ENCODE measurements at regions not wholly inside any gene's neighbourhood (a gene's known extent, or its start where the extent isn't known, plus 50 kb on each side); places are given as distances from the start of the nearest gene placed in this dataset.
A peak's percentile ranks its signal among the peaks of the same experiment; 100 is the strongest.
"Not testable (repeated sequence)": the region's sequence is repeated elsewhere in the genome, so short reads cannot be mapped to it uniquely, and the experiment has no call there.

DNA sequence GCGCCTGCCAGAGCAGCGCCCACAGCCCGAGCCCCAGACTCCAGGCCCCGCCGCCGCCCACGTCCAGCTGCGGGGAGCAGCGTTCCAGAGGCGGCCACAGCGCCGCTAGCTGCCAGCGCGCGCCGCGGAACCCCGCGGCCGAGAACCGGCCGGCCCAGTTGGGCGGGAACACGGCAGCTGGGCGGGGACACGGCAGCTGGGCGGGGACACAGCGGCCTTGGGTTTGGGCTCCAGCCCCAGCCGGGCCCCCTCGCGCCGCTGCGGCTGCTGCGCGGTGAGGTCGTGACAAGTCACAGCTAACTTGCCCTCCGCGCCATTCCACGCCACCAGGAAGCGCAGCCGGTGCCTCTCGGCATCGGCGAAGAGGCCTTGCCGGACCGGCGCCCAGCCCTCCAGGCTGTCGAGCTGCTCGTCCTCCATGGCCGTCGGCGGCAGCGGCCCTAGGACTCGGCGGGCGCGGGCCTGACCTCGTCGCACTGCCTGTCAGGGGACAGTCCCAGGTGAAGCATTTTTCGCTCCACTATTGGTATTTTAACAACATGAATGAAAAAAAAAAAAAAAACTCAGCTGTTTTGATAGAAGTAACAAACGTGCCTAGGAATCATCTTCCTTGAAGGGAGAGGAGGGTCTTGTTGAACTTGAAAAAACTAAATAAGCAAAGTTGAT, 56.6 kb upstream of the GOLGA8N start:
- H3K4me3 Mint-ChIP-seq: peak overlapping the region; percentile 55
- H3K36me3 Mint-ChIP-seq, H3K27me3 Mint-ChIP-seq, H3K4me1 Mint-ChIP-seq, H3K27ac Mint-ChIP-seq, H3K9me3 Mint-ChIP-seq: not testable (repeated sequence)
- DNase-seq (ENCODE audit: low spot score in 2 of 2) (peak; percentile 57 to 86), ATAC-seq (ENCODE audit: low read depth) (peak; percentile 89)

DNA sequence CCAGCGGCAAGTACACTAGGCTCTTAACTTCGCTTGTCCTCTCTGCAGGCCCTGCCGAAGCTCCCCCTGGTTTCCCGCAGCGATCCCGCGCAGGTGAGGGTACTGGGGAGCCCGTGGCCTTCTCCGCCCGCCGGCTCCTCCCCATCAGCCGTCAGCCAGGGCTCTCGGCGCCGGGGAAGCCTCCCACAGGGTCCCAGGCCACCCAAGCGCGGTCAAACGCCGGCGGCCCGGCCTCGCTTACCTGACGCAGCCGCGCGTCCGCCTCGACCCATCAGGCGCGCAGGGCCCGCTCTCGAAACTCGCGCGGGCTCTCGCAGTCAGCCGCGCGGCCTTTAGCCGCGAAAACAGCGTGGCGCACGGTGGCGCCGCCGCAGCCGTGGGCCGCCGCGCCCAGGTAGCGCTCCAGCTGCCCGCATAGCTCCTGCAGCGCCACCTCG, 57.2 kb upstream of the GOLGA8N start:
- H3K36me3 Mint-ChIP-seq; H3K4me1 Mint-ChIP-seq; H3K27me3 Mint-ChIP-seq; H3K27ac Mint-ChIP-seq; H3K4me3 Mint-ChIP-seq; DNase-seq (ENCODE audit: low spot score in 2 of 2); H3K9me3 Mint-ChIP-seq: not testable (repeated sequence)
- ATAC-seq (ENCODE audit: low read depth): peak; percentile 46

DNA sequence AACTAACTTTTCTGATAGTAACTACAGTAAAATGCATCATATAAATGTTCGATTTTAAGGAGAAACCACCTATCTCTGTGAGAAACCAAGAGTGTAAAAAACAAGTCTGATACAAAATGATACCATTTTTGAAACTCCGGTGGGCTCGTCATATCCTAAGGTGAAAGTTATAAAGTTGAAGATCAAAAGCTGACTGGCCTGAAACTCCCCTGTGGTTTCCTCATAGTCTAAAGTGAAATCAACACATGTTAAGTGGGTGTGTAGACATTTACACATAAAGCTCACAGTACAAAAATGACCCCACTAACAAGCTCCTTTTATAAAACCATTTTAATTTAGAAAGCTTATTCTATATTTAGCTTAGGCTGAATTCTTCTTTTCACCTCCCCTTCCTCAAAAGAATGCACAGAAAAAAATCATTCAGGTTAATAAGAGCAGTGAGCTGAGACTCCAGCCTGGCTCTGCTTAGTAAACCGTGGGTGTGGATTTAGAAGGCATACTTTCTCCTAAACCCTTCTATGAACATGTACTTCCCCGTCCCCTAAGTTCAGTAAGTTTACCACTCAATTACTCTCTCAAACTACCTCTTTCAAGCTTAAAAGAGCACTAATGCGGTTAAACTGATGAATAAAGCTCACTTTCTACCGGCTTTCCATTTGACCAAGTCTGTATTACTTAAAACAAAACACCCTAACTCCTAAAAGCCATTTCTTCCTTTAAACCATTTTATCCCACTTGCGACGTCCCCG, 57.9 kb upstream of the GOLGA8N start:
- H3K27ac Mint-ChIP-seq; ATAC-seq (ENCODE audit: low read depth); H3K4me1 Mint-ChIP-seq; H3K27me3 Mint-ChIP-seq; H3K36me3 Mint-ChIP-seq; DNase-seq (ENCODE audit: low spot score in 2 of 2); H3K9me3 Mint-ChIP-seq; H3K4me3 Mint-ChIP-seq: not testable (repeated sequence)

DNA sequence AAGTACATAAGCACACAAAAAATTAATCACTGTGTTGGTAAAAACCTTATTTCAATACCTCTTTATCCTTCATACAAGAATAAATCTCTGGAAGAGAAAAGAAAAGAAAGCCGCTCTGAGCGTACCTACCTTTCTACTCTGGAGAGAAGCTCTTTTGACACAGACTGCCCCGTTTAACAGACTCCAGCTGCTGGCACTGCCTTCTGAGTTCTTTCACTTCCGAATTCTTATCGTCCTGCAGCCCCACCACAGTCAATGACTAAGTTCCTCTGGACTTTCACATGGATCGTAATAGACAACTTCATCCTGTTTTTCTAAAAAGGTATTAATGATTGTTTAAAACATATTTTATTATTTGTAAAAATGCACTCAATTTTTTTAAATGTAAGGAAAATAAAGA, 67.5 kb upstream of the GOLGA8O start:
- H3K4me3 Mint-ChIP-seq; H3K36me3 Mint-ChIP-seq; DNase-seq (ENCODE audit: low spot score in 2 of 2); H3K4me1 Mint-ChIP-seq; H3K27me3 Mint-ChIP-seq; H3K9me3 Mint-ChIP-seq; ATAC-seq (ENCODE audit: low read depth); H3K27ac Mint-ChIP-seq: not testable (repeated sequence)

DNA sequence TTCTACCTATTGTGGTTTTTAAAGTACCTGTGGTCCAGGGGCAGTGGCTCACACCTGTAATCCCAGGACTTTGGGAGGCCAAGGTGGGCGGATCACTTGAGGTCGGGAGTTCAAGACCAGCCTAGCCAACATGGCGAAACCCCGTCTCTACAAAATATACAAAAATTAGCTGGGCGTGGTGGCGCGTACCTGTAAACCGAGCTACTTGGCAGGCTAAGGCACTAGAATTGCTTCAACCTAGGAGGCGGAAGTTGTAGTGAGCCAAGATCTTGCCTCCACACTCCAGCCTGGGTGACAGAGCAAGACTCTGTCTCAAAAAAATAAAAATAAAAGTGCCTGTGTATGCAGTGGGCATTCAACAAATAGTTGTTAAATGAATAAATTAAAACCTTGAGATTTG, 67.0 kb upstream of the GOLGA8O start:
- H3K27me3 Mint-ChIP-seq; DNase-seq (ENCODE audit: low spot score in 2 of 2); ATAC-seq (ENCODE audit: low read depth); H3K4me3 Mint-ChIP-seq; H3K4me1 Mint-ChIP-seq; H3K27ac Mint-ChIP-seq; H3K36me3 Mint-ChIP-seq; H3K9me3 Mint-ChIP-seq: not testable (repeated sequence)

DNA sequence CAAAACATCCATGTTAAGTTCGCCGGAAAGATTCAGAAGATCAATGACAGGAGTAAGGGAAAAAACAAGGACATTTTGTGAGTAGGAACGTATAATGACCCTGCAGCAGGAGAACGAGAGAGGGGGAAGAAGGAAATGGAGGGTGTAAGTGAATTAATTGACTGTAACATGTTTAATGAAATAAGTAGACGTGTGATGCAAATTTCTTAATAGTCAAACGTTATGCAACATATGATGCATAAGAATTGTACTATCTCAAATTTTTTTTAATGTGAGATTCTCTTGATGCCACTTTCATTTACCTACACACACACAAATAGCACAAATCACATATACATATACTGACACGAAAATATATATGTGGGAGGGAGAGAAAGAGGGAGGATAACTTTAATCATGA, 63.5 kb upstream of the GOLGA8O start:
- not testable (repeated sequence) for H3K4me3 Mint-ChIP-seq

DNA sequence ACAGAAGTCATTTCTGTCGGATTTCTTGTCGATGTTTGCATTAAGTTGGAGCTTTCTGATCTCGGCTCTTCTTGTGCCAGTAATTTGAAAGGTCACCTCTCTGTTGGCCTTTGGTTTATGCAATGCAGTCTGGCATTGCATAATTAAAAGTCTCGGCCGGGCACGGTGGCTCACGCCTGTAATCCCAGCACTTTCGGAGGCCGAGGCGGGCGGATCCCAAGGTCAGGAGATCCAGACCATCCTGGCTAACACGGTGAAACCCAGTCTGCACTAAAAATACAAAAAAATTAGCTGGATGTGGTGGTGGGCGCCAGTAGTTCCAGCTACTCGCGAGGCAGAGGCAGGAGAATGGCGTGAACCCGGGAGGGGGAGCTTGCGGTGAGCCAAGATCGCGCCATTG, 62.6 kb upstream of the GOLGA8O start:
- not testable (repeated sequence) for H3K27me3 Mint-ChIP-seq; H3K27ac Mint-ChIP-seq; H3K36me3 Mint-ChIP-seq; H3K4me1 Mint-ChIP-seq; H3K4me3 Mint-ChIP-seq; H3K9me3 Mint-ChIP-seq; DNase-seq (ENCODE audit: low spot score in 2 of 2); ATAC-seq (ENCODE audit: low read depth)

More for the DNA sequence above, 63.5 kb upstream of the GOLGA8O start:
- ATAC-seq (ENCODE audit: low read depth); H3K27ac Mint-ChIP-seq; H3K9me3 Mint-ChIP-seq; H3K36me3 Mint-ChIP-seq; H3K4me1 Mint-ChIP-seq; DNase-seq (ENCODE audit: low spot score in 2 of 2); H3K27me3 Mint-ChIP-seq: not testable (repeated sequence)

DNA sequence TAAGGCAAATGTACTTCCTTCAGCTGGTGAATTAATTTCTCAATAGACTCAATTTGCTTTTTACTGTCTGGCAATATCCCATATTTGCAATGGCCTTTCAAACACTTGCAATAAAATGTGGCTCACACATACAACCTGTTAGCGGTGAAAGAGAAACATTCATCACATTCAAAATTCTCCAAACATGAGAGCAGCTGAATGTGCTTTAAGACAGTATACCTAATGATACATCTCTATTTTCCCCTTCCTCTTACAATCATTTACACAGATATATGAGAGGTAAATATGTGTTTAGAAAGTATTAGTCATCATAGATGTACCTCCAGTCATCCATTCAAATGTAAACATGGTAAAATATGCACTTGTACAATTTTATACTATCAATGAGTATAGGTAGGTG, 61.5 kb upstream of the GOLGA8O start:
- not testable (repeated sequence) for H3K4me3 Mint-ChIP-seq; H3K36me3 Mint-ChIP-seq; H3K27me3 Mint-ChIP-seq; H3K9me3 Mint-ChIP-seq; H3K27ac Mint-ChIP-seq; DNase-seq (ENCODE audit: low spot score in 2 of 2); H3K4me1 Mint-ChIP-seq; ATAC-seq (ENCODE audit: low read depth)

DNA sequence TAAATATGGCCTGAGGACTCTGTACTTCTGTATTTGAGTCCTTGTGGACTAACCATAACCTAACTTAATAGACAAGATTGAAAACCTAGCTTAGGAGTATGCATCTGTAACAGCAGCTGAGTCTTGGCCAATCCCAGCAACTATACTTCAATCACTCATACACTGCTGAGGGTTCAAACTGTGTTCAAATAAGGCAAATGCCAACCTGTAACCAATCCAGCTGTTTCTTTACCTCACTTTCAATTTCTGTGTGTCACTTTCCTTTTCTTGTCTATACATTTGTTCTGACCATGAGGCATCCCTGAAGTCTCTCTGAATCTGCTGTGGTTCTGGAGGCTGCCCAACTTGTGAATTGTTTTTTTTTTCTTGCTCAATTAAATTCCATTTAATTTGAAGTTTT, 57.9 kb upstream of the GOLGA8O start:
- not testable (repeated sequence) for DNase-seq (ENCODE audit: low spot score in 2 of 2); H3K36me3 Mint-ChIP-seq; H3K27ac Mint-ChIP-seq; H3K27me3 Mint-ChIP-seq; ATAC-seq (ENCODE audit: low read depth); H3K9me3 Mint-ChIP-seq; H3K4me1 Mint-ChIP-seq; H3K4me3 Mint-ChIP-seq

DNA sequence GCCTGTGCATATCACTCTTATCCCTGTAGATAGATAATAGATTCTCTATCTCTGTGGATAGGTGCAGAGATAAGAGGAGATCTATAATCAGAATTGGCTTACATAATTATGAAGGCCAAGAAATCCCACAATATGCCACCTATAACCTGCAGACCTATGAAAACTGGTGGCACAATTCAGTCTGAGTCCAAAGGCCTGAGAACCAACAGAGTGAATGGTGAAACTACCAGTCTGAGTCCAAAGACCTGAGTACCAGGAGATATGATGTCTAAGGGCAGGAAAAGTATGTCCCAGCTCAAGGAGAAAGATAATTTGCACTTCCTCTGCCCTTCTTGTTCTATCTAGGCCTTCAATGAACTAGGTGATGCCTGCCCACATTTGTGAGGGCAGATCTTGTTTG, 54.6 kb upstream of the GOLGA8O start:
- H3K9me3 Mint-ChIP-seq; ATAC-seq (ENCODE audit: low read depth); H3K27me3 Mint-ChIP-seq; H3K4me3 Mint-ChIP-seq; H3K4me1 Mint-ChIP-seq; H3K36me3 Mint-ChIP-seq; H3K27ac Mint-ChIP-seq; DNase-seq (ENCODE audit: low spot score in 2 of 2): not testable (repeated sequence)

DNA sequence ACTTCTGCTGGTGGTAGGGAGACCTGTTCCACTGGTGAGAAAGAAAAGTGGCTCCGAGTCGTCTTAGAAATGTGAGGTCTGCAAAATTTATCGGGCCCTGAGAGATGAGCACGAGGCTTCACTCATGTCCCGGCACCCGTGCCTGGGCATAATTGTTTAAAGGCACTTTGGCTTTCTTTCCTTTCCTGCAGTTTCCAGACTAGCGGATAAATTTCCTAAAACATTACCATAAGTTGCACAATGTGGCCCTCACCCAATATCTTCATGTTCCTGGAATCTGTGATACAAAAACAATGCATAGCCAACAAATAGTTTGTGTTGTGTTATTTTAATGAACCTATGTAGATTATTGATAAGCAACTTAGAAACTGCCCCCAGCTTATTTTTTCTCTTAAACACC, 52.6 kb upstream of the GOLGA8O start:
- not testable (repeated sequence) for H3K36me3 Mint-ChIP-seq; DNase-seq (ENCODE audit: low spot score in 2 of 2); H3K9me3 Mint-ChIP-seq; H3K4me3 Mint-ChIP-seq; ATAC-seq (ENCODE audit: low read depth); H3K27me3 Mint-ChIP-seq; H3K27ac Mint-ChIP-seq; H3K4me1 Mint-ChIP-seq

DNA sequence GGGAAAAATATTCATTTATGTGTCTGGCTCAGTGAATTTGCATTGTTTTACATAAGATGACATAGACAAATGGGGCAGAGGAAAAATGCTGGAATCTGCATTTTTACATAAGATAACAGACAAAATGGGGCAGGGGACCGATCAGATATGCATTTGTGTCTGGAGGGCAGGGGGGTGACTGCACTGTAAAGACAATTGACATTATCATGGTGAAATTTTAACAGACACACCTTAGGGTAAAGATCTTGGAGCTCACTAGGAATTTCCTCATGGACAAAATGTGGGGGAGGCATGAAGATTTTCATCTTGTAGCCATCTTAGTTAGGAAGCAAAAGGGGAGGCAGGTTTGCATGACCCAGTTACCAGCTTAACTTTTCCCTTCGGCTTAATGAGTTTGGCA, 51.4 kb upstream of the GOLGA8O start:
- H3K9me3 Mint-ChIP-seq; DNase-seq (ENCODE audit: low spot score in 2 of 2); ATAC-seq (ENCODE audit: low read depth); H3K4me3 Mint-ChIP-seq; H3K36me3 Mint-ChIP-seq; H3K27ac Mint-ChIP-seq; H3K27me3 Mint-ChIP-seq; H3K4me1 Mint-ChIP-seq: not testable (repeated sequence)

DNA sequence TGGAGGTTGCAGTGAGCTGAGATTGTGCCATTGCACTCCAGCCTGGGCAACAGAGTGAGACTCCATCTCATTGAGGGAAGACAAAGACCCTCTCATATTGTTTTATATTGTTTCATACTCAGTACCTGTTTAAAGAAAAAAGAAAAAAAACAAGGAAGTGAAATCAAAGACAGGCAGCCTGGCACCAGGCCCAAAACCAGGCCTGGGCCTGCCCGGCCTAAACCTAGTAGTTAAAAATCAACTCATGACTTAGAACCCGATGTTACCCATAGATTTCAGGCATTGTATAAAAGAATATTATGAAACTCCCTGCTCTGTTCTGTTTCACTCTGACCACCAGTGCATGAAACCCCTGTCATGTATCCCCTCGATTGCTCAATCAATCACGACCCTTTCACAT, 50.2 kb upstream of the GOLGA8O start:
- not testable (repeated sequence) for H3K36me3 Mint-ChIP-seq; ATAC-seq (ENCODE audit: low read depth)

More for the DNA sequence above, 50.2 kb upstream of the GOLGA8O start:
- H3K4me1 Mint-ChIP-seq; DNase-seq (ENCODE audit: low spot score in 2 of 2); H3K27me3 Mint-ChIP-seq; H3K27ac Mint-ChIP-seq; H3K4me3 Mint-ChIP-seq; H3K9me3 Mint-ChIP-seq: not testable (repeated sequence)

All from memory B cell (primary cell).